H9 (cell line): ENCODE measurements at regions not wholly inside any gene's neighbourhood (a gene's known extent, or its start where the extent isn't known, plus 50 kb on each side); places are given as distances from the start of the nearest gene placed in this dataset.

Experiments used
- DNase-seq: peaks from one replicate; pipeline ENCODE4 v3.0.0-alpha.2; 2017
- H2AFZ ChIP-seq: one replicate; pipeline ENCODE4 v1.6.1; 2013; ENCODE audit warnings: mild to moderate bottlenecking, low read length, control low read depth, moderate library complexity
- H2AK5ac ChIP-seq: 2 replicates; pipeline ENCODE4 v1.6.1; 2013; ENCODE audit warnings: low read length, control low read depth, mixed read lengths; ENCODE audit not compliant: insufficient read length
- H2BK120ac ChIP-seq: one replicate; pipeline ENCODE4 v1.6.1; 2013; ENCODE audit warnings: low read depth, mild to moderate bottlenecking, low read length, control low read depth, inconsistent platforms; ENCODE audit not compliant: poor library complexity, severe bottlenecking
- H2BK12ac ChIP-seq: 2 replicates; pipeline ENCODE4 v1.6.1; 2013; ENCODE audit warnings: low read length, control low read depth, mixed read lengths, low read depth; ENCODE audit not compliant: insufficient read length
- H2BK15ac ChIP-seq: 2 replicates; pipeline ENCODE4 v1.6.1; 2013; ENCODE audit warnings: low read depth, low read length, control low read depth
- H2BK20ac ChIP-seq: one replicate; pipeline ENCODE4 v1.6.1; 2013; ENCODE audit warnings: low read depth, mild to moderate bottlenecking, low read length, control low read depth, inconsistent platforms; ENCODE audit not compliant: poor library complexity, severe bottlenecking
- H2BK5ac ChIP-seq: 2 replicates; pipeline ENCODE4 v1.6.1; 2013; ENCODE audit warnings: low read length, control low read depth, mixed read lengths; ENCODE audit not compliant: insufficient read length
- H3K14ac ChIP-seq: 2 replicates; pipeline ENCODE4 v1.6.1; 2013; ENCODE audit warnings: low read length, control low read depth; ENCODE audit not compliant: insufficient read depth
- H3K18ac ChIP-seq: 2 replicates; pipeline ENCODE4 v1.6.1; 2013; ENCODE audit warnings: low read depth, mild to moderate bottlenecking, mixed read lengths, low read length, control low read depth; ENCODE audit not compliant: insufficient read length
- H3K23ac ChIP-seq: 2 replicates; pipeline ENCODE4 v1.6.1; 2013; ENCODE audit warnings: low read length, control low read depth, mixed read lengths, low read depth; ENCODE audit not compliant: insufficient read length
- H3K23me2 ChIP-seq: 2 replicates; pipeline ENCODE4 v1.6.1; 2013; ENCODE audit warnings: low read depth, mild to moderate bottlenecking, mixed read lengths, low read length, control low read depth; ENCODE audit not compliant: insufficient read length, poor library complexity, severe bottlenecking
- H3K27ac ChIP-seq: 2 replicates; pipeline ENCODE4 v1.5.1; 2013; ENCODE audit warnings: low read length, control low read depth, mixed read lengths, low read depth; ENCODE audit not compliant: insufficient read length
- H3K27me3 ChIP-seq: 2 replicates; pipeline ENCODE4 v1.6.1; 2013; ENCODE audit warnings: low read length, control low read depth, inconsistent platforms; ENCODE audit not compliant: insufficient read depth
- H3K4ac ChIP-seq: 2 replicates; pipeline ENCODE4 v1.6.1; 2013; ENCODE audit warnings: low read depth, mild to moderate bottlenecking, control low read depth, inconsistent platforms, low read length, moderate library complexity
- H3K4me1 ChIP-seq: 2 replicates; pipeline ENCODE4 v1.6.1; 2013; ENCODE audit warnings: low read length, control low read depth, inconsistent platforms; ENCODE audit not compliant: insufficient read depth
- H3K4me2 ChIP-seq: 2 replicates; pipeline ENCODE4 v1.6.1; 2013; ENCODE audit warnings: low read length, control low read depth, mixed read lengths; ENCODE audit not compliant: insufficient read length, insufficient read depth
- H3K56ac ChIP-seq: 2 replicates; pipeline ENCODE4 v1.6.1; 2013; ENCODE audit warnings: low read depth, mild to moderate bottlenecking, mixed read lengths, low read length, control low read depth; ENCODE audit not compliant: insufficient read length
- H3K79me1 ChIP-seq: 2 replicates; pipeline ENCODE4 v1.6.1; 2013; ENCODE audit warnings: low read depth, mild to moderate bottlenecking, moderate library complexity, low read length, control low read depth, inconsistent platforms; ENCODE audit not compliant: insufficient read depth, poor library complexity, severe bottlenecking
- H3K79me2 ChIP-seq: 2 replicates; pipeline ENCODE4 v1.6.1; 2013; ENCODE audit warnings: low read length, control low read depth, inconsistent platforms; ENCODE audit not compliant: insufficient read depth
- H3K9ac ChIP-seq: 2 replicates; pipeline ENCODE4 v1.6.1; 2013; ENCODE audit warnings: low read length, control low read depth, mixed read lengths; ENCODE audit not compliant: insufficient read length; ENCODE audit errors: extremely low read depth
- H3K9me3 ChIP-seq: one replicate; pipeline ENCODE4 v1.6.1; 2013; ENCODE audit warnings: low read depth, low read length, inconsistent platforms; ENCODE audit not compliant: control insufficient read depth
- H3T11ph ChIP-seq: one replicate; pipeline ENCODE4 v1.6.1; 2013; ENCODE audit warnings: mild to moderate bottlenecking, low read length, control low read depth, inconsistent platforms
- H4K20me1 ChIP-seq: one replicate; pipeline ENCODE4 v1.6.1; 2013; ENCODE audit not compliant: control insufficient read depth, insufficient read length, insufficient read depth
- H4K5ac ChIP-seq: 2 replicates; pipeline ENCODE4 v1.6.1; 2013; ENCODE audit warnings: low read depth, mild to moderate bottlenecking, mixed read lengths, low read length, control low read depth; ENCODE audit not compliant: insufficient read length
- H4K8ac ChIP-seq: replicated peaks from 2 replicates; pipeline ENCODE4 v1.6.1; 2013; ENCODE audit warnings: low read length, control low read depth, mixed read lengths, low read depth; ENCODE audit not compliant: insufficient read length
- H4K91ac ChIP-seq: 2 replicates; pipeline ENCODE4 v1.6.1; 2013; ENCODE audit warnings: low read depth, mild to moderate bottlenecking, moderate library complexity, mixed read lengths, low read length, control low read depth; ENCODE audit not compliant: insufficient read length
- H3K27ac Mint-ChIP-seq, 3 experiments: 2 replicates in 2 of 3; 3 replicates in 1 of 3; pipeline ENCODE4 v1.8.0; 2020 to 2021; ENCODE audit warnings: mixed read lengths in 3 of 3, mild to moderate bottlenecking in 1 of 3, moderate library complexity in 1 of 3
- H3K27me3 Mint-ChIP-seq: 2 replicates; pipeline ENCODE4 v1.8.0; 2021; ENCODE audit warnings: low read depth, mild to moderate bottlenecking, moderate library complexity, mixed read lengths
- H3K36me3 Mint-ChIP-seq, 3 experiments: 2 replicates in 2 of 3; 3 replicates in 1 of 3; pipeline ENCODE4 v1.8.0; 2020 to 2021; ENCODE audit warnings: low read depth in 3 of 3, mixed read lengths in 3 of 3; ENCODE audit not compliant: insufficient read depth in 1 of 3
- H3K4me1 Mint-ChIP-seq, 2 experiments: 2 replicates each; pipeline ENCODE4 v1.8.0; 2020; ENCODE audit warnings: mixed read lengths in 2 of 2
- H3K4me3 Mint-ChIP-seq, 2 experiments: 2 replicates in 1 of 2; 3 replicates in 1 of 2; pipeline ENCODE4 v1.8.0; 2020 to 2021; ENCODE audit warnings: mild to moderate bottlenecking in 2 of 2, mixed read lengths in 2 of 2, moderate library complexity in 1 of 2
- H3K9me3 Mint-ChIP-seq, 2 experiments: 2 replicates in 1 of 2; 3 replicates in 1 of 2; pipeline ENCODE4 v1.8.0; 2020; ENCODE audit warnings: mild to moderate bottlenecking in 2 of 2, mixed read lengths in 2 of 2, moderate library complexity in 1 of 2
- CTCF ChIP-seq: fragments of 200-600 bp; sonication (generic); conservative IDR thresholded peaks from 3 replicates; pipeline ENCODE4 v1.8.0; 2021; ENCODE audit warnings: antibody characterized with exemption, mild to moderate bottlenecking
- WGBS: extraction: QIAGEN DNeasy Blood & Tissue Kit; methylation state at CpG from one replicate; pipeline ENCODE4 v1.1.7; 2013; ENCODE audit warnings: missing lambda C conversion rate, low lambda C conversion rate, mixed read lengths; ENCODE audit not compliant: insufficient read length; ENCODE audit errors: extremely low coverage; 5-methylcytosine and 5-hydroxymethylcytosine counted together

GRCh38 chr3:11089931-11090330, 64.4 kb upstream of the HRH1 start:
- H3K27me3 Mint-ChIP-seq, result peaks cover 10% of the 10 kb centered on the region
- H2BK120ac ChIP-seq, result no peak overlapping the region
- no peaks in the 10 kb centered on the region for H3K23me2 ChIP-seq
- H3K79me2 ChIP-seq, result no peaks in the 10 kb centered on the region
- DNase-seq, result no peak
- no peak overlapping the region for H4K8ac ChIP-seq
- H2BK15ac ChIP-seq, result no peak overlapping the region
- no peak overlapping the region for H3T11ph ChIP-seq
- no peak overlapping the region for H3K23ac ChIP-seq
- H3K9ac ChIP-seq, result no peak overlapping the region
- H3K4me1 Mint-ChIP-seq, result no peaks in the 10 kb centered on the region
- H4K5ac ChIP-seq, result no peak overlapping the region
- H3K27ac Mint-ChIP-seq, result no peak overlapping the region
- H3K14ac ChIP-seq, result no peak overlapping the region
- H3K56ac ChIP-seq, result no peak overlapping the region
- no peak overlapping the region for H2BK12ac ChIP-seq
- H4K91ac ChIP-seq, result no peak overlapping the region
- no peaks in the 10 kb centered on the region for H3K4me1 ChIP-seq
- H2BK5ac ChIP-seq, result no peak overlapping the region
- no peak overlapping the region for H3K4me3 Mint-ChIP-seq
- no peak overlapping the region for H2BK20ac ChIP-seq
- no peak for TF ChIP-seq CTCF
- H3K9me3 Mint-ChIP-seq, result peaks cover 0 to 3% of the 10 kb centered on the region in 2 experiments; a peak in 2 of 5 replicates
- no peak overlapping the region for H3K4me2 ChIP-seq
- no peak overlapping the region for H3K18ac ChIP-seq
- no peak overlapping the region for H3K4ac ChIP-seq
- H2AK5ac ChIP-seq, result no peak overlapping the region
- WGBS, result no CpG with 5 or more reads among the region's 6 CpGs
- no peaks in the 10 kb centered on the region for H4K20me1 ChIP-seq
- no peaks in the 10 kb centered on the region for H3K79me1 ChIP-seq
- no peaks in the 10 kb centered on the region for H3K27me3 ChIP-seq
- no peak overlapping the region for H3K27ac ChIP-seq
- H3K9me3 ChIP-seq, result no peaks in the 10 kb centered on the region
- no peak overlapping the region for H2AFZ ChIP-seq
- no peaks in the 10 kb centered on the region for H3K36me3 Mint-ChIP-seq
